K562 (cell line): ENCODE measurements at regions not wholly inside any gene's neighbourhood (a gene's known extent, or its start where the extent isn't known, plus 50 kb on each side); places are given as distances from the start of the nearest gene placed in this dataset.

Experiments
- ATAC-seq: fragments of 200-7000 bp; cut with Tn5 transposase; 3 replicates; pipeline ENCODE4 v1.9.1; 2020; ENCODE audit warnings: moderate library complexity
- BruUV-seq: library from RNA; stranded (reverse); fragments of 400-500 nt; replicated peaks from 2 replicates; lab custom pipeline; 2021; lab: Mats Ljungman, UMichigan
- CTCF ChIA-PET: fragments of 300-600 bp; formaldehyde crosslinking; extraction: SDS; loops from one replicate; lab custom pipeline; 2021; ENCODE audit warnings: low intra/inter-chr PET ratio; lab: Yijun Ruan, JAX
- POLR2A ChIA-PET: fragments of 300-600, 350-650 bp; sonication (Branson Sonifier 250); formaldehyde crosslinking; extraction: SDS; loops from one replicate; lab custom pipeline; 2021; ENCODE audit warnings: antibody characterized with exemption, inconsistent platforms; lab: Yijun Ruan, JAX
- DNase-seq, 4 experiments: peaks; one replicate each; pipeline versions ENCODE4 v3.0.0 to v3.0.0-alpha.2; 2011 to 2018; ENCODE audit warnings: low spot score in 3 of 4, mixed read lengths in 3 of 4; ENCODE audit errors: extremely low read depth in 1 of 4
- FAIRE-seq: peaks from 2 replicates; lab custom pipeline; 2011; peaks lifted over from hg19 to GRCh38; lab: Jason Lieb, UNC
- H2AFZ ChIP-seq: 2 replicates; pipeline ENCODE4 v1.6.0; 2011; ENCODE audit warnings: low read depth, low read length, control low read depth, inconsistent platforms
- H3K27ac ChIP-seq: fragments of 200-600 bp; 3 replicates; pipeline ENCODE4 v1.8.0; 2011; ENCODE audit warnings: low read depth, mild to moderate bottlenecking, control low read depth, inconsistent platforms, low read length, moderate library complexity, mixed read lengths; ENCODE audit errors: extremely low read depth
- H3K27me3 ChIP-seq, 2 experiments: fragments of 300-600 bp in 1 of 2; 2 replicates in 1 of 2; 3 replicates in 1 of 2; pipeline versions ENCODE4 v1.6.0 to v1.8.0; 2011; ENCODE audit warnings: inconsistent platforms in 2 of 2, low read length in 2 of 2, mild to moderate bottlenecking in 1 of 2, mixed read lengths in 1 of 2, moderate library complexity in 1 of 2; ENCODE audit not compliant: control insufficient read depth in 2 of 2, insufficient read depth in 2 of 2
- H3K36me3 ChIP-seq: fragments of 300-600 bp; 3 replicates; pipeline ENCODE4 v1.8.0; 2011; ENCODE audit warnings: mild to moderate bottlenecking, low read length, inconsistent platforms; ENCODE audit not compliant: control insufficient read depth, insufficient read depth
- H3K4me1 ChIP-seq, 2 experiments: fragments of 200-600 bp in 1 of 2; replicated peaks in 1 of 2; 2 replicates in 1 of 2; 3 replicates in 1 of 2; pipeline versions ENCODE4 v1.5.1 to v1.8.0; 2011; ENCODE audit warnings: inconsistent platforms in 2 of 2, low read length in 2 of 2, mild to moderate bottlenecking in 1 of 2, mixed read lengths in 1 of 2, moderate library complexity in 1 of 2; ENCODE audit not compliant: control insufficient read depth in 2 of 2, insufficient read depth in 2 of 2
- H3K4me2 ChIP-seq: 2 replicates; pipeline ENCODE4 v1.6.1; 2011; ENCODE audit warnings: low read length, control low read depth, inconsistent platforms, mixed read lengths; ENCODE audit not compliant: insufficient read depth
- H3K4me3 ChIP-seq: fragments of 200-600 bp; sonication (generic), shearing (Covaris generic); 2 replicates; pipeline ENCODE4 v1.5.1; 2016; ENCODE audit warnings: control low read depth, inconsistent platforms
- H3K79me2 ChIP-seq: fragments of 200-600 bp; 3 replicates; pipeline ENCODE4 v1.8.0; 2011; ENCODE audit warnings: low read length, inconsistent platforms; ENCODE audit not compliant: control insufficient read depth, insufficient read depth
- H3K9ac ChIP-seq, 2 experiments: 2 replicates each; pipeline versions ENCODE4 v1.6.0 to v1.6.1; 2011; ENCODE audit warnings: low read depth in 2 of 2, low read length in 2 of 2, control low read depth in 1 of 2, inconsistent platforms in 1 of 2, mild to moderate bottlenecking in 1 of 2, mixed read lengths in 1 of 2; ENCODE audit not compliant: insufficient read depth in 1 of 2
- H3K9me1 ChIP-seq: one replicate; pipeline ENCODE4 v1.6.0; 2011; ENCODE audit warnings: inconsistent platforms, mild to moderate bottlenecking, low read length, moderate library complexity; ENCODE audit not compliant: control insufficient read depth, insufficient read depth
- H3K9me3 ChIP-seq: replicated peaks from 2 replicates; pipeline ENCODE4 v1.5.1; 2011; ENCODE audit warnings: low read depth, low read length, inconsistent platforms; ENCODE audit not compliant: control insufficient read depth, insufficient read depth
- H4K20me1 ChIP-seq: replicated peaks from 2 replicates; pipeline ENCODE4 v1.6.1; 2011; ENCODE audit warnings: low read length, inconsistent platforms, mixed read lengths; ENCODE audit not compliant: control insufficient read depth, insufficient read depth
- BRD4 ChIP-seq: fragments of 200-600 bp; sonication (generic); IDR thresholded peaks from 2 replicates; pipeline ENCODE4 v1.6.1; 2017; ENCODE audit warnings: inconsistent platforms
- CBFA2T3 ChIP-seq: fragments of 450-650 bp; IDR thresholded peaks from 2 replicates; pipeline ENCODE4 v1.6.1; 2017
- COPS2 ChIP-seq: fragments of 450-650 bp; conservative IDR thresholded peaks from 2 replicates; pipeline ENCODE4 v1.6.1; 2016; ENCODE audit warnings: mild to moderate bottlenecking, moderate library complexity
- ELF4 ChIP-seq: fragments of 450-650 bp; formaldehyde crosslinking; IDR thresholded peaks from 2 replicates; pipeline ENCODE4 v1.4.0; 2022; ENCODE audit warnings: missing genetic modification characterization
- KDM4B ChIP-seq, 2 experiments: fragments of 450-650 bp in 1 of 2; sonication (generic) in 1 of 2; IDR thresholded peaks; 2 replicates each; pipeline ENCODE4 v1.6.1; 2016 to 2017; ENCODE audit warnings: borderline replicate concordance in 2 of 2, antibody characterized with exemption in 1 of 2, low read depth in 1 of 2, mild to moderate bottlenecking in 1 of 2
- NBN ChIP-seq: fragments of 450-650 bp; IDR thresholded peaks from 2 replicates; pipeline ENCODE4 v1.6.1; 2016; ENCODE audit warnings: low read depth, mild to moderate bottlenecking
- NFE2 ChIP-seq: IDR thresholded peaks from 2 replicates; pipeline ENCODE4 v1.6.1; 2014; ENCODE audit warnings: antibody characterized with exemption, low read depth
- NFXL1 ChIP-seq: fragments of 450-650 bp; formaldehyde crosslinking; IDR thresholded peaks from 2 replicates; pipeline ENCODE4 v1.4.0; 2021; ENCODE audit warnings: mild to moderate bottlenecking
- SMARCC2 ChIP-seq: fragments of 450-650 bp; IDR thresholded peaks from 2 replicates; pipeline ENCODE4 v1.6.1; 2017; ENCODE audit warnings: antibody characterized with exemption, moderate library complexity, mild to moderate bottlenecking, low read depth
- SRSF7 ChIP-seq: fragments of 200-400 bp; formaldehyde crosslinking; optimal IDR thresholded peaks from 2 replicates; pipeline ENCODE3; 2017; ENCODE audit warnings: mild to moderate bottlenecking, low read depth, low read length
- TEAD2 ChIP-seq: fragments of 450-650 bp; IDR thresholded peaks from 2 replicates; pipeline ENCODE4 v1.6.1; 2016; ENCODE audit warnings: missing genetic modification characterization, control low read depth, missing compliant biosample characterization
- ZBTB2 ChIP-seq: fragments of 450-650 bp; IDR thresholded peaks from 2 replicates; pipeline ENCODE4 v1.6.1; 2016; ENCODE audit warnings: antibody characterized with exemption
- ZFP30 ChIP-seq: fragments of 250-450 bp; sonication (Bioruptor Pico); IDR thresholded peaks from 2 replicates; pipeline ENCODE4 v1.8.0; 2022; ENCODE audit warnings: moderate library complexity, mild to moderate bottlenecking, inconsistent platforms, borderline replicate concordance
- WGBS: fragments of 100-300 bp; shearing (Covaris generic); methylation state at CpG from one replicate; pipeline ENCODE4 v1.1.6; 2016; ENCODE audit warnings: low coverage, mixed read lengths; ENCODE audit not compliant: insufficient coverage; ENCODE audit errors: missing lambda C conversion rate; 5-methylcytosine and 5-hydroxymethylcytosine counted together
- in situ Hi-C: fragments of 300-500 bp; cut with MboI; formaldehyde crosslinking; loops from 4 replicates; pipeline ENCODE4 v1.15.0; 2018; ENCODE audit warnings: inconsistent platforms, mixed read lengths
- intact Hi-C: fragments of 100-400 bp; cut with micrococcal nuclease; formaldehyde crosslinking; loops from 2 replicates; pipeline ENCODE4 v1.14.2; 2022

DNA sequence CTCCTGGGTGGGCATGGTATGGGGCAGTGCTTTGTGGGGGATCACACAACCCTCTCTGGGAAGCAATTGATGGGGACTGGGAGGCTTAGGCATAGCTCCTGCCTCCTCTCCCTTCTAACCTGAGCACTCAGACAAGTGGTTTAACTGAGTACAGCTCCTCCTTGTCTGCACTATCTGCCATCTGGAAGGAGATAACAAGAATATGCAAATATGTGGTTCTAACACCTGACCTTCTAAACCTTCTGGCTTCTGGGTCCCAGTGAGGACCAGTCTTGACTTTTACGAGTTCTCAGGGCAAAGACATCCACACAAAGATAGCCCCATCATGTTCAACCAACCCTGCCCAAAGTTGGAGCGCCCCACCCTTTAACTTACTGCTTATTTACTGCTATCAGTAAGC is 381.0 kb upstream of the TSHZ3 start:
- no peaks in the 10 kb centered on the region; the same call in 1 of the 2 replicates for H4K20me1 ChIP-seq
- no TSS peak for BruUV-seq
- 0% methylated on average over 2 of the region's 2 CpGs for WGBS
- DNase-seq (no peak), FAIRE-seq (no peak), ATAC-seq (no peak)
- H3K9ac ChIP-seq, result no peak overlapping the region
- no peak overlapping the region for H2AFZ ChIP-seq
- H3K9me3 ChIP-seq, result no peaks in the 10 kb centered on the region
- H3K4me1 ChIP-seq, result no peaks in the 10 kb centered on the region
- no peaks in the 10 kb centered on the region for H3K79me2 ChIP-seq
- POLR2A ChIA-PET, result no interaction called here
- in situ Hi-C loops, result no loop called here
- TF ChIP-seq BRD4 (no peak), SRSF7 (no peak), COPS2 (no peak), KDM4B (IDR thresholded peaks at IDR 0.05; ENCODE audit: borderline replicate concordance in 2 of 2, low read depth in 1 of 2) (no peak), ELF4 (no peak), SMARCC2 (no peak), NBN (no peak), NFE2 (no peak), ZBTB2 (no peak), TEAD2 (tag) (no peak), ZFP30 (no peak), CBFA2T3 (no peak), NFXL1 (no peak)
- intact Hi-C loops, result no loop called here
- no peak overlapping the region for H3K27ac ChIP-seq
- no peak overlapping the region for H3K4me3 ChIP-seq
- no peaks in the 10 kb centered on the region for H3K9me1 ChIP-seq
- CTCF ChIA-PET, result no interaction called here
- H3K27me3 ChIP-seq, result no peaks in the 10 kb centered on the region
- no peak overlapping the region for H3K4me2 ChIP-seq
- H3K36me3 ChIP-seq, result no peaks in the 10 kb centered on the region
